Calu3 (cell line): ENCODE measurements at regions not wholly inside any gene's neighbourhood (a gene's known extent, or its start where the extent isn't known, plus 50 kb on each side); places are given as distances from the start of the nearest gene placed in this dataset.

Experiments
- BruUV-seq: library from RNA; stranded (reverse); fragments of 400-500 nt; replicated peaks from 2 replicates; lab custom pipeline; 2021; lab: Mats Ljungman, UMichigan
- CTCF ChIA-PET: fragments of 300-600 bp; sonication (Branson Sonifier 250); formaldehyde crosslinking; loops from one replicate; lab custom pipeline; 2022; ENCODE audit warnings: antibody characterized with exemption; lab: Charles Lee
- DNase-seq: peaks from one replicate; pipeline ENCODE4 v3.0.0; 2022
- H3K27ac Mint-ChIP-seq: one replicate; pipeline ENCODE4 v1.8.0; 2022; ENCODE audit warnings: mixed read lengths; ENCODE audit not compliant: unreplicated experiment
- H3K27me3 Mint-ChIP-seq: one replicate; pipeline ENCODE4 v1.8.0; 2022; ENCODE audit warnings: mixed read lengths; ENCODE audit not compliant: unreplicated experiment
- H3K36me3 Mint-ChIP-seq: one replicate; pipeline ENCODE4 v1.8.0; 2022; ENCODE audit warnings: mild to moderate bottlenecking, moderate library complexity, mixed read lengths; ENCODE audit not compliant: insufficient read depth, unreplicated experiment
- H3K4me1 Mint-ChIP-seq: one replicate; pipeline ENCODE4 v1.8.0; 2022; ENCODE audit warnings: mild to moderate bottlenecking, low read depth, mixed read lengths; ENCODE audit not compliant: unreplicated experiment
- H3K4me3 Mint-ChIP-seq: one replicate; pipeline ENCODE4 v1.8.0; 2022; ENCODE audit warnings: mild to moderate bottlenecking, low read depth, moderate library complexity, mixed read lengths; ENCODE audit not compliant: unreplicated experiment
- H3K9me3 Mint-ChIP-seq: one replicate; pipeline ENCODE4 v1.8.0; 2022; ENCODE audit warnings: low read depth, mixed read lengths; ENCODE audit not compliant: unreplicated experiment
- intact Hi-C: fragments of 100-400 bp; cut with micrococcal nuclease; formaldehyde crosslinking; loops from one replicate; pipeline ENCODE4 v1.10.0; 2022; ENCODE audit not compliant: unreplicated experiment
- TF ChIP-seq, protein P1 (sequence below): fragments of 200-600 bp; IDR thresholded peaks from one replicate; pipeline ENCODE4 v1.8.0; 2022; ENCODE audit warnings: antibody characterized with exemption; ENCODE audit not compliant: unreplicated experiment

DNA sequence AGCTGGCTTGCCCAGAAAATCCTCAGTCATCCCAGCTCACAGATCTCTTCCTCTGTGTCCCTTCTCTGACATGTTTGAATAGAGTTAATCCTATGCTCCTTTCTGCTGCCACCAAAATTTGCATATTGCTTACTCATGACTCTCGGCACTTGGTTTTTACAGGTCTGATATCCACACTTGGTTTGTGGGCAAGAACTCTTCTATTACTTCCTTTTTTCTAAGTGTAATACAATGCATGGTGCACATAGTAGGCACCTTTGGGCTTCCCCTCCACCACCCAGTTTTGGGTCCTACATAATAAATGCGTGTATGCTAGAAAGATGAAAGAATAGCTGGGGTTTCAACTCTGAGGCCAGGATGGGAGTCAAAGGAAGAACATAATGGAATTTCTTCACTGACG, 69.7 kb upstream of the GRK3 start:
- CTCF ChIA-PET, result interaction anchor here (0.5 to 0.7 kb wide), 2 partner anchors 13 to 49 kb away, joined by 3 read pairs; no protein-coding TSS in a partner anchor
- BruUV-seq, result no TSS peak
- Mint-ChIP-seq H3K4me1 (no peaks in the 10 kb centered on the region), H3K27ac (no peak overlapping the region), H3K36me3 (no peaks in the 10 kb centered on the region), H3K9me3 (no peaks in the 10 kb centered on the region), H3K4me3 (no peak overlapping the region), H3K27me3 (no peaks in the 10 kb centered on the region)
- TF ChIP-seq, protein P1, sequence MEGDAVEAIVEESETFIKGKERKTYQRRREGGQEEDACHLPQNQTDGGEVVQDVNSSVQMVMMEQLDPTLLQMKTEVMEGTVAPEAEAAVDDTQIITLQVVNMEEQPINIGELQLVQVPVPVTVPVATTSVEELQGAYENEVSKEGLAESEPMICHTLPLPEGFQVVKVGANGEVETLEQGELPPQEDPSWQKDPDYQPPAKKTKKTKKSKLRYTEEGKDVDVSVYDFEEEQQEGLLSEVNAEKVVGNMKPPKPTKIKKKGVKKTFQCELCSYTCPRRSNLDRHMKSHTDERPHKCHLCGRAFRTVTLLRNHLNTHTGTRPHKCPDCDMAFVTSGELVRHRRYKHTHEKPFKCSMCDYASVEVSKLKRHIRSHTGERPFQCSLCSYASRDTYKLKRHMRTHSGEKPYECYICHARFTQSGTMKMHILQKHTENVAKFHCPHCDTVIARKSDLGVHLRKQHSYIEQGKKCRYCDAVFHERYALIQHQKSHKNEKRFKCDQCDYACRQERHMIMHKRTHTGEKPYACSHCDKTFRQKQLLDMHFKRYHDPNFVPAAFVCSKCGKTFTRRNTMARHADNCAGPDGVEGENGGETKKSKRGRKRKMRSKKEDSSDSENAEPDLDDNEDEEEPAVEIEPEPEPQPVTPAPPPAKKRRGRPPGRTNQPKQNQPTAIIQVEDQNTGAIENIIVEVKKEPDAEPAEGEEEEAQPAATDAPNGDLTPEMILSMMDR, result no peak
- DNase-seq, result no peak
- intact Hi-C loops, result no loop called here

DNA sequence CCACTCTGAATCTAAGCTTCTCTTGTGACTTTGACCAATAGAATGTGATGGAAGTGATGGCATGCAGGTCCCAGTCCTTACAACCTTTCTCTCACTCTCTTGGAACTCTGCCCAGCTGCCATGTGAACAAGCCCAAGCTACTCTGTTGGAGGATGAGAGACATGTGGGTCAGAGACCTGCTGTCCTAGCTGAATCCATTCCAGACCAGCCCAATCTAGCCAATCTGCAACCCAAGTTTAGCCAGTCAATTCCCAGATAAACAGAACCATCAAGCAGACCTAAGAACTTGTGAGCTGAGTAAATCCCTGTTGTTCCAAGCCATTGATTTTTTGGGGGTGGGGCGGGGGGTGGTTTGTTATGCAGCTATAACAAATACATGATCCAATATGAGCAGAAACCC, 69.2 kb upstream of the GRK3 start:
- TF ChIP-seq, protein P1, result no peak
- DNase-seq, result no peak
- Mint-ChIP-seq H3K4me3 (no peak overlapping the region), H3K27ac (no peak overlapping the region), H3K4me1 (no peaks in the 10 kb centered on the region), H3K36me3 (no peaks in the 10 kb centered on the region), H3K9me3 (no peaks in the 10 kb centered on the region), H3K27me3 (no peaks in the 10 kb centered on the region)
- intact Hi-C loops, result no loop called here
- CTCF ChIA-PET, result interaction anchor here (0.5 to 0.8 kb wide), 4 partner anchors 13 to 32 kb away, joined by 3 read pairs; no protein-coding TSS in a partner anchor
- no TSS peak for BruUV-seq

DNA sequence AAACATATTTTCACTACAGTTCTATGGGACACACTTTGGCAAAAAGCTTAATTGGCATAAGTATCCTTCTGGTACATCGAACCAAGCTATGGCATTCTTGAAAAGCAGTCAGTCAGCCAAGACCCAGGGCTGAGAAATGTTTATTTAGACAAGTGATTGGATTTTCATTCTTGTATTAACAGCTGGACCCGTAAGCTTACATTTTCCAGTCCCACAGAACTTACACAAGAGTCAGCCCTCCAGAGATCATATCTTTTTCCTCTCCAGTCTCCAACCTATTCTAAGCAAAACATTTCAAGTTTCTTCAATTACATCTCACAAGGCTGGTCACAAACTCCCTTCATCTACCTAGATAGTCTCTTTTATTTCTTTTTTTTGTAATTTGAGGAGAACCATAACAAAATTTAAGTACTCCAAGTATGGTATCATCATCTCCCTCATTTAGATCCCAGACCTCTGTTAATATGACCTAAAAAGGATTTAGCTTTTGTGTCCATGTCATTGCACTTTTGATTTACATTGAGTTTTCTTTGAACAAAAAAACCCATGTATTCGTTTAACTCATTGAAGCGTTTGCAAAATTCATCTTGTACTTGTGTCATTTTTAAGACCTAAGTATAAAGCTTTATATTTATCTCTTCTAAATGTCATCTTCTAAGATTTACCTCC, 67.9 kb upstream of the GRK3 start:
- no peak overlapping the region for H3K4me3 Mint-ChIP-seq

DNA sequence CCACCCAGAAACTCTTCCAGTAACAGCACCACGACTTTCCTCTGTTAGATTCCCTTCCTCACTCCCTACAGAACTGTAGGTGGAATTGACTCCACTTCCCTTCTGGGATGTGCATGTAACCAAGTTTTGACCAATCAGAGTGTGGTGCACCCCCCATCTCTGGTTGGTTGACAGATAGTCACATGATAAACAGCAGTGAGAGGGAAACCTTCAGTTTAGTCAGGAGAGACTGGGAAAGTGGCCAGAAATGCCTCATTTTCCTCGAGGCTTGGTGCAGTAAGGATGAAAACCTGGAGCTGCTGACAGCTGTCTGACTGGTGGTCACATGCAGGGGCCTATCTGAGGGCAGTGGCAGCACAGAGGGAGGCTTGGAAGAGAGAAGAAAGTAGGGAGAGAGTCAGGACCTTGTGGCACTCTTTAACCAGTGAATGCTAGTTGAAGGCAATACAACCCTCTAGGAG, 67.3 kb upstream of the GRK3 start:
- TF ChIP-seq, protein P1, result no peak
- Mint-ChIP-seq H3K27me3 (no peaks in the 10 kb centered on the region), H3K36me3 (no peaks in the 10 kb centered on the region), H3K27ac (no peak overlapping the region), H3K4me1 (no peaks in the 10 kb centered on the region), H3K4me3 (no peak overlapping the region), H3K9me3 (no peaks in the 10 kb centered on the region)
- CTCF ChIA-PET, result no interaction called here
- no peak for DNase-seq
- no TSS peak for BruUV-seq
- intact Hi-C loops, result no loop called here

More for the DNA sequence above, 67.9 kb upstream of the GRK3 start:
- no peak for DNase-seq
- Mint-ChIP-seq H3K27me3 (no peaks in the 10 kb centered on the region), H3K27ac (no peak overlapping the region), H3K9me3 (no peaks in the 10 kb centered on the region), H3K4me1 (no peaks in the 10 kb centered on the region), H3K36me3 (no peaks in the 10 kb centered on the region)
- intact Hi-C loops, result no loop called here
- BruUV-seq, result no TSS peak
- TF ChIP-seq, protein P1, result no peak
- CTCF ChIA-PET, result no interaction called here
